BJ (cell line): ENCODE measurements at regions not wholly inside any gene's neighbourhood (a gene's known extent, or its start where the extent isn't known, plus 50 kb on each side); places are given as distances from the start of the nearest gene placed in this dataset.
"Not testable (repeated sequence)": the region's sequence is repeated elsewhere in the genome, so short reads cannot be mapped to it uniquely, and the experiment has no call there.

Source experiments
- CTCF ChIA-PET: fragments of 350-600 bp; formaldehyde crosslinking; extraction: SDS; loops from one replicate; lab custom pipeline; 2021; ENCODE audit warnings: antibody characterized with exemption, inconsistent platforms; lab: Yijun Ruan, JAX
- POLR2A ChIA-PET: fragments of 300-600 bp; sonication (Branson Sonifier 250); formaldehyde crosslinking; extraction: SDS; loops from one replicate; lab custom pipeline; 2021; ENCODE audit warnings: antibody characterized with exemption; lab: Charles Lee
- DNase-seq: peaks from one replicate; pipeline ENCODE4 v3.0.0-alpha.2; 2011; ENCODE audit warnings: low read depth
- H3K27me3 ChIP-seq: 2 replicates; pipeline ENCODE4 v1.6.0; 2011; ENCODE audit warnings: low read length; ENCODE audit not compliant: control insufficient read depth, insufficient read depth
- H3K36me3 ChIP-seq: 2 replicates; pipeline ENCODE4 v1.5.1; 2011; ENCODE audit warnings: low read length; ENCODE audit not compliant: control insufficient read depth, insufficient read depth
- H3K4me3 ChIP-seq: 2 replicates; pipeline ENCODE4 v1.5.1; 2011; ENCODE audit warnings: low read depth, mild to moderate bottlenecking, control low read depth, low read length
- TF ChIP-seq, protein P1 (sequence below): IDR thresholded peaks from 2 replicates; pipeline ENCODE4 v1.5.1; 2011; ENCODE audit warnings: low read depth, mild to moderate bottlenecking, control low read depth, inconsistent platforms, low read length, moderate library complexity; ENCODE audit not compliant: insufficient read depth

DNA sequence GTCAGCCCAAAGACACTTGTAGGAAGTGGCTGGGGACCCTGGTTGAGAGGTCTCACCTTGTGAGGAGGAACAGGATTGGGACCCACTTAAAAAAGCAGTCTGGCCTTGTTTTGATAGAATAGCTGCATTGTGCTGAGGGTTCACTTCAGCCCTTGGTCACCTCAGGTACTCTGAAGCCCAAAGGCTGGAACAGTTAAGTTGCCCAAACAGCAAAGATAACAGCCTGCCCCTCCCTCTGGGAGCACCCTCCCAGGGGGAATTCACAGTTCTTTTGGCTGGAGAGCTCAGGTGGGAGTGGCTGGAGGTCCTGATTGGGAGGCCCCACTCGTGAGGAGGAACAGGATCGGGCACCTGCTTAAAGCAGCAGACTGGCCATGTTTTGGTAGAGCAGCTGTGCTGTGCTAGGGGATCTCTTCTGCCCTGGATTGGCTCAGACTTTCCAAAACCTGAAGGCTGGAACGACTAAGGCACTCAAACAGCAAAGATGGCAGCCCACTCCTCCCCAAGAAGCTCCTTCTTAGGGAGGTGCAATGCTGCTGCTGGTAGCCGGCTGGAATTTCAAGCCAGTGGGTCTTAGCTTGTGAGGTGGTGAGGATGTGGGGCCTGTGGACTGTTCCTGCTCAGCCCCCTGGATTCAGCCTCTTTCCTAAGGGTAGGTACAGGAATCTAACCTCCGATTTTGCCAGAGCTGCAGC is 143.8 kb upstream of the SLC38A2 start:
- no peak for DNase-seq
- ChIA-PET POLR2A (no interaction called here), CTCF (interaction anchor here (0.7 kb wide), 1 partner anchor 46 kb away, joined by 3 read pairs; no protein-coding TSS in a partner anchor)
- TF ChIP-seq, protein P1, sequence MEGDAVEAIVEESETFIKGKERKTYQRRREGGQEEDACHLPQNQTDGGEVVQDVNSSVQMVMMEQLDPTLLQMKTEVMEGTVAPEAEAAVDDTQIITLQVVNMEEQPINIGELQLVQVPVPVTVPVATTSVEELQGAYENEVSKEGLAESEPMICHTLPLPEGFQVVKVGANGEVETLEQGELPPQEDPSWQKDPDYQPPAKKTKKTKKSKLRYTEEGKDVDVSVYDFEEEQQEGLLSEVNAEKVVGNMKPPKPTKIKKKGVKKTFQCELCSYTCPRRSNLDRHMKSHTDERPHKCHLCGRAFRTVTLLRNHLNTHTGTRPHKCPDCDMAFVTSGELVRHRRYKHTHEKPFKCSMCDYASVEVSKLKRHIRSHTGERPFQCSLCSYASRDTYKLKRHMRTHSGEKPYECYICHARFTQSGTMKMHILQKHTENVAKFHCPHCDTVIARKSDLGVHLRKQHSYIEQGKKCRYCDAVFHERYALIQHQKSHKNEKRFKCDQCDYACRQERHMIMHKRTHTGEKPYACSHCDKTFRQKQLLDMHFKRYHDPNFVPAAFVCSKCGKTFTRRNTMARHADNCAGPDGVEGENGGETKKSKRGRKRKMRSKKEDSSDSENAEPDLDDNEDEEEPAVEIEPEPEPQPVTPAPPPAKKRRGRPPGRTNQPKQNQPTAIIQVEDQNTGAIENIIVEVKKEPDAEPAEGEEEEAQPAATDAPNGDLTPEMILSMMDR: no peak
- Histone ChIP-seq H3K4me3 (no peak overlapping the region), H3K36me3 (no peaks in the 10 kb centered on the region), H3K27me3 (no peaks in the 10 kb centered on the region)

DNA sequence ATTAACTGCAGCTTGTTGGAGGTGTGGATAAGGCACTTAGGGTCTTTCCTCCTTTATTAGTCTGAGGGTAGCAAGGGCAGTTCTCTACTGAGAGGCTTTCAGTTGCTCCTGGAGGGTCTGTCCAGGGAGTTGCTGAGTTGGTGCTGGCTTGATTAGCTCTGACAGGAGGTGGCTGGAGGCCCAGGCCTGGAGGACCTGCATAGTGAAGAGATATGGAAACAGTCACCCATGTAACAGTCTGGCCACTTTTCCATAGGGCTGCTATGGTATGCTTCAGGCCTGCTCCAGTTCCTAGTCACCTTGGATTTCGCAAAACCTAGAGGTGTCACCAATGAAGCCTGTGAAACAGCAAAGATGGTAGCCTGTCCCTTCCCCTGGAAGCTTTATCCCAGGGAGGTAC is 143.3 kb upstream of the SLC38A2 start:
- ChIA-PET POLR2A (no interaction called here), CTCF (no interaction called here)
- no peak for DNase-seq
- no peak overlapping the region for H3K4me3 ChIP-seq
- TF ChIP-seq, protein P1: no peak
- H3K36me3 ChIP-seq: no peaks in the 10 kb centered on the region
- no peaks in the 10 kb centered on the region for H3K27me3 ChIP-seq

DNA sequence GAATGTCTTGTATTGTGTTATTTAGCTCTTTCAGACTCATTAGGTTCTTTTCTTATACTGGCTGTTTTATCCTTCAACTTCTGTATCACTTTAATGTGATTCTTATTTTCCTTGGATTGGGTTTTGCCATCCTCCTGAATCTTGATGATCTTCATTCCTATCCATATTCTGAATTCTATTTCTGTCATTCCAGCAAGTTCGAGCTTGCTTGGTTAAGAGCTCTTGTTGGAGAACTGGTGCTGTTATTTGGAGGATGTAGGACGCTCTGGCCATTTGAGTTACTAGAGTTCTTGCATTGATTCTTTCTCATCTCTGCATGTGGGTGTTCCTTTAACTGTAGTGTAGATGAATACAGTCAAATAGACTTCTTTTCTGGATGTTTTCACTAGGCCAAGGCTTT is 142.3 kb upstream of the SLC38A2 start:
- no peak for DNase-seq
- TF ChIP-seq, protein P1: no peak

DNA sequence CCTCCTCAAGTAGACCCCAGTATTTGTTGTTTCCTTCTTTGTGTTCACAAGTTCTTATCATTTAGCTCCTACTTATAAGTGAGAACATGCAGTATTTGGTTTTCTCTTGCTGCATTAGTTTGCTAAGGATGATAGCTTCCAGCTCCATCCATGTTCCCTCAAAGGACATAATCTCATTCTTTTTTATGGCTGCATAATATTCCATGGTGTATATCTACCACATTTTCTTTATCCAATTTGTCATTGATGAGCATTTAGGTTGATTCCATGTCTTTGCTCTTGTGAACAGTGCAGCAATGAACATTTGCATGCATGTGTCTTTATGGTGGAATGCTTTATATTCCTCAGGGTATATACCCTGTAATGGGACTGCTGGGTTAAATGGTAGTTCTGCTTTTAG is 137.7 kb upstream of the SLC38A2 start:
- H3K27me3 ChIP-seq, H3K4me3 ChIP-seq, CTCF ChIA-PET, DNase-seq, POLR2A ChIA-PET, H3K36me3 ChIP-seq: not testable (repeated sequence)

More for the DNA sequence above, 142.3 kb upstream of the SLC38A2 start:
- ChIA-PET POLR2A (no interaction called here), CTCF (interaction anchor here (1.2 kb wide), 1 partner anchor 9 kb away, joined by 3 read pairs; no protein-coding TSS in a partner anchor)
- no peaks in the 10 kb centered on the region for H3K27me3 ChIP-seq
- no peak overlapping the region for H3K4me3 ChIP-seq
- no peaks in the 10 kb centered on the region for H3K36me3 ChIP-seq

DNA sequence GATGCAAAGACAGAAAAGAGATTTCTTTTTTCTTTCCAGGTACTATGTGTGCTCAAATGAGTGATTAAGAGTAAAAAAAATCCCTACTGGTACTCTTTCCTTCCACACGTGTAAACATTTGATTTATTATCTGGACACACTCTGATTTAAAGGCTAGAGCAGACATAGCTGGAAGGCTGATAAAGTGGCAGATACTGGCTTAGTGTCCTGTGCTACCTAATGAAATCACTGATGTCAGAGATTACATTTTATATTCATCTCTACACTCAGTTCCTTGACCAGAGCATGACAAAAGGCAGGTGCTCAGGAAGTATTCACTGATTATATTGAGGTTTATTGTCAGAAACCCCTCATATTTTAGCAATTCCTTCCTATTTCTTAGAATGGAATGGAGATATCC is 136.6 kb upstream of the SLC38A2 start:
- H3K36me3 ChIP-seq: no peaks in the 10 kb centered on the region; the same call in 1 of the 2 replicates
- no peaks in the 10 kb centered on the region for H3K27me3 ChIP-seq
- POLR2A ChIA-PET: no interaction called here
- CTCF ChIA-PET: no interaction called here
- no peak for DNase-seq
- TF ChIP-seq, protein P1: no peak
- no peak overlapping the region for H3K4me3 ChIP-seq

DNA sequence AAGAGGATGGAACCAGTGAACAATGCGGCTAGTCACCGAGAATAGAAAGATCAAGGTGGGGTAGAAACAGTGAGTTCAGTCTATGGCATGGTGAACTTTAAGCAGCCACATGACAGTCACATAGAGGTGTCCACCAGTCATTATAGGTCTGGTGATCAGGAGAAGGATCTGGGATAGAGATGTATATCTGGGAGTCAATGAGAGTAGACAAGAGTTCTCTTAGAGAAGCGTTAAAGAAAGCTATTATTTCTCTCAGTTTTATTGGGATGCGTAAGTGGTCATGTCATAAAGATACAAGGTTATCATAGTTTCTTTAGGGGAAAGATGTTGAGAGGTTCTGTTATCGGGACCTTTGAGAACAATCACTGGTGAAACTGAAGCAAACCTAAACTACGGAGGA is 136.1 kb upstream of the SLC38A2 start:
- ChIA-PET POLR2A (no interaction called here), CTCF (no interaction called here)
- Histone ChIP-seq H3K4me3 (no peak overlapping the region), H3K36me3 (no peaks in the 10 kb centered on the region; the same call in 1 of the 2 replicates), H3K27me3 (no peaks in the 10 kb centered on the region)
- DNase-seq: no peak
- TF ChIP-seq, protein P1: no peak
